B cell (primary cell): ENCODE measurements at regions not wholly inside any gene's neighbourhood (a gene's known extent, or its start where the extent isn't known, plus 50 kb on each side); places are given as distances from the start of the nearest gene placed in this dataset.

Experiments
- ATAC-seq: fragments of 200-7000 bp; cut with Tn5 transposase; one replicate; pipeline ENCODE4 v1.10.0; 2021; ENCODE audit warnings: low read depth, mild to moderate bottlenecking, moderate number of reproducible peaks, moderate library complexity
- CTCF ChIA-PET: fragments of 350-600 bp; sonication (Branson Sonifier 250); formaldehyde crosslinking; loops from one replicate; lab custom pipeline; 2021; ENCODE audit warnings: antibody characterized with exemption, inconsistent platforms; lab: Charles Lee
- POLR2A ChIA-PET: fragments of 350-600 bp; sonication (Branson Sonifier 250); formaldehyde crosslinking; loops from one replicate; lab custom pipeline; 2021; ENCODE audit warnings: antibody characterized with exemption; lab: Charles Lee
- DNase-seq: peaks from one replicate; pipeline ENCODE4 v3.0.0; 2013
- H2AFZ ChIP-seq: 2 replicates; pipeline ENCODE4 v1.6.1; 2012; ENCODE audit warnings: mild to moderate bottlenecking, low read depth, low read length; ENCODE audit not compliant: insufficient read depth, poor library complexity, severe bottlenecking
- H3K27ac ChIP-seq, 2 donors: 1 replicate in 1 of 2; 2 replicates in 1 of 2; pipeline ENCODE4 v1.5.1; 2012 to 2013; ENCODE audit warnings: low read length in 2 of 2, mild to moderate bottlenecking in 2 of 2, moderate library complexity in 1 of 2
- H3K27me3 ChIP-seq, 4 experiments: fragments of 200-600 bp in 1 of 4; sonication (generic) in 1 of 4; replicated peaks in 1 of 4; 1 replicate in 2 of 4; 2 replicates in 2 of 4; pipeline versions ENCODE4 v1.6.1 to v1.7.0; 2013 to 2016; ENCODE audit warnings: low read length in 3 of 4, mild to moderate bottlenecking in 2 of 4, mixed read lengths in 1 of 4, moderate library complexity in 1 of 4; ENCODE audit not compliant: insufficient read depth in 4 of 4, control insufficient read depth in 3 of 4; ENCODE audit errors: control extremely low read depth in 1 of 4
- H3K36me3 ChIP-seq, 2 experiments: replicated peaks in 1 of 2; 1 replicate in 1 of 2; 2 replicates in 1 of 2; pipeline versions ENCODE4 v1.6.1 to v1.7.1; 2013; ENCODE audit warnings: low read length in 1 of 2; ENCODE audit not compliant: insufficient read depth in 2 of 2, control insufficient read depth in 1 of 2; ENCODE audit errors: control extremely low read depth in 1 of 2, extremely low read depth in 1 of 2
- H3K4me1 ChIP-seq, 2 donors: fragments of 200-600 bp in 1 of 2; sonication (generic) in 1 of 2; 1 replicate in 1 of 2; 2 replicates in 1 of 2; pipeline versions ENCODE4 v1.5.1 to v1.6.1; 2013 to 2017; ENCODE audit warnings: low read length in 2 of 2; ENCODE audit not compliant: control insufficient read depth in 2 of 2, insufficient read depth in 2 of 2
- H3K4me2 ChIP-seq: replicated peaks from 2 replicates; pipeline ENCODE3; 2012; ENCODE audit warnings: mild to moderate bottlenecking, low read depth, low read length; ENCODE audit not compliant: poor library complexity, severe bottlenecking
- H3K4me3 ChIP-seq, 5 experiments: fragments of 200-600 bp in 1 of 5; sonication (generic) in 1 of 5; 1 replicate in 3 of 5; 2 replicates in 2 of 5; pipeline versions ENCODE4 v1.5.1 to v1.7.0; 2011 to 2016; ENCODE audit warnings: low read length in 4 of 5, mild to moderate bottlenecking in 4 of 5, low read depth in 2 of 5, control low read depth in 1 of 5, moderate library complexity in 1 of 5; ENCODE audit not compliant: insufficient read depth in 1 of 5; ENCODE audit errors: control extremely low read depth in 1 of 5, extremely low read depth in 1 of 5
- H3K79me2 ChIP-seq: fragments of 200-600 bp; sonication (generic); one replicate; pipeline ENCODE4 v1.6.0; 2016; ENCODE audit warnings: low read length; ENCODE audit not compliant: control insufficient read depth, insufficient read depth
- H3K9ac ChIP-seq: fragments of 200-600 bp; sonication (generic); 2 replicates; pipeline ENCODE4 v1.6.1; 2017; ENCODE audit warnings: mild to moderate bottlenecking, low read length, moderate library complexity
- H3K9me3 ChIP-seq, 3 donors: one replicate each; pipeline versions ENCODE4 v1.6.1 to v1.7.1; 2013; ENCODE audit warnings: low read length in 2 of 3; ENCODE audit not compliant: control insufficient read depth in 2 of 3, insufficient read depth in 1 of 3; ENCODE audit errors: control extremely low read depth in 1 of 3
- H4K20me1 ChIP-seq: 2 replicates; pipeline ENCODE4 v1.6.0; 2012; ENCODE audit warnings: mild to moderate bottlenecking, low read length; ENCODE audit not compliant: insufficient read depth, control insufficient read depth, poor library complexity, severe bottlenecking
- H3K27ac Mint-ChIP-seq: one replicate; pipeline ENCODE4 v1.8.0; 2021; ENCODE audit warnings: mixed read lengths
- H3K27me3 Mint-ChIP-seq: one replicate; pipeline ENCODE4 v1.8.0; 2021; ENCODE audit warnings: mixed read lengths
- H3K4me1 Mint-ChIP-seq: one replicate; pipeline ENCODE4 v1.8.0; 2021; ENCODE audit warnings: mixed read lengths
- H3K4me3 Mint-ChIP-seq: one replicate; pipeline ENCODE4 v1.8.0; 2021; ENCODE audit warnings: mixed read lengths
- H3K9me3 Mint-ChIP-seq: one replicate; pipeline ENCODE4 v1.8.0; 2022; ENCODE audit warnings: mixed read lengths; ENCODE audit not compliant: insufficient read depth
- CTCF ChIP-seq: fragments of 200-600 bp; IDR thresholded peaks from one replicate; pipeline ENCODE4 v1.8.0; 2022; ENCODE audit warnings: antibody characterized with exemption, mild to moderate bottlenecking
- EZH2 ChIP-seq: IDR thresholded peaks from 2 replicates; pipeline ENCODE4 v1.6.1; 2012; ENCODE audit warnings: borderline replicate concordance, low read depth, mild to moderate bottlenecking, moderate library complexity, low read length; ENCODE audit not compliant: insufficient read depth, poor library complexity, severe bottlenecking
- WGBS: methylation state at CpG from one replicate; pipeline ENCODE4 v1.1.5; 2013; ENCODE audit warnings: missing lambda C conversion rate; ENCODE audit not compliant: insufficient coverage; 5-methylcytosine and 5-hydroxymethylcytosine counted together
- intact Hi-C: fragments of 100-400 bp; cut with micrococcal nuclease; formaldehyde crosslinking; loops from one replicate; pipeline ENCODE4 v1.10.0; 2022

- no peaks in the 10 kb centered on the region for H3K36me3 ChIP-seq
- H3K9ac ChIP-seq = no peak overlapping the region
- CTCF ChIA-PET = interaction anchor here (0.7 to 1.1 kb wide), 2 partner anchors 100 to 154 kb away, joined by 4 read pairs; no protein-coding TSS in a partner anchor
- POLR2A ChIA-PET = interaction anchor here (0.8 kb wide), 1 partner anchor 87 kb away, joined by 3 read pairs; no protein-coding TSS in a partner anchor
- no peaks in the 10 kb centered on the region for H3K79me2 ChIP-seq
- H4K20me1 ChIP-seq = no peaks in the 10 kb centered on the region
- H3K9me3 ChIP-seq = no peaks in the 10 kb centered on the region
- H3K4me1 Mint-ChIP-seq = peaks cover 22% of the 10 kb centered on the region
- peak overlapping the region; percentile 35 for H2AFZ ChIP-seq
- H3K4me3 Mint-ChIP-seq = peak overlapping the region; percentile 30
- WGBS = 40% methylated on average over 2 of the region's 4 CpGs
- H3K9me3 Mint-ChIP-seq = no peaks in the 10 kb centered on the region
- peaks cover 11 to 31% of the 10 kb centered on the region in 2 donors for H3K4me1 ChIP-seq
- ATAC-seq (peak; percentile 88), DNase-seq (peak; percentile 66)
- H3K27ac ChIP-seq = no peak overlapping the region
- H3K27me3 Mint-ChIP-seq = no peaks in the 10 kb centered on the region
- intact Hi-C loops = no loop called here
- no peak for TF ChIP-seq EZH2
- TF ChIP-seq CTCF = no peak
- H3K27me3 ChIP-seq = no peaks in the 10 kb centered on the region
- peak overlapping the region; percentile 47 for H3K4me2 ChIP-seq
- peak overlapping the region in 1 of 5 experiments; percentile 18 for H3K4me3 ChIP-seq
- H3K27ac Mint-ChIP-seq = peak overlapping the region; percentile 73
These were observed 166.4 kb upstream of the ZNF217 start for GRCh38 chr20:53760025-53760441.

DNA sequence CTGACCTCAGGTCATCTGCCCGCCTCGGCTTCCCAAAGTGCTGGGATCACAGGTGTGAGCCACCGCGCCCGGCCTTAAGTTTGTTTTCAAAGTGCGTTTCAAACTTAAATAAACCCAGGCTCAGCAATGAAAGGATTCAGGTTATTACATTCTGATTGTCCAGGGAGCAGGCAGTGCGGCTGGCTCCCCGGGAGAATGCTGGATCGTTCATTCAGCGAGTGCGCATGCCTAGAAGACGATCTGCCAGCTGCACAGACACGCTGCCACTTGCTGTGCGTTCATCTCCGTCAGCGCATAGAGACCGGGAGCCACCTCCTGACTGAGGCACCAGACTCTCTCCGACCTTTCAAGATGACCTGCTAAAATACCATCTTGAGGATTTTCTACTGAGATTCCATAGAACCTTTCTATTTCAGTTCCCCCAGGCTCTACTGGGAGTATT is 163.9 kb upstream of the ZNF217 start:
- no peak overlapping the region for H3K27ac Mint-ChIP-seq
- Histone ChIP-seq H3K36me3 (no peaks in the 10 kb centered on the region), H3K27me3 (no peaks in the 10 kb centered on the region), H3K9me3 (no peaks in the 10 kb centered on the region), H3K4me3 (no peak overlapping the region), H2AFZ (no peak overlapping the region), H4K20me1 (no peaks in the 10 kb centered on the region), H3K4me2 (no peak overlapping the region), H3K4me1 (peaks cover 35 to 56% of the 10 kb centered on the region in 2 donors), H3K79me2 (no peaks in the 10 kb centered on the region), H3K9ac (no peak overlapping the region), H3K27ac (no peak overlapping the region)
- DNase-seq = no peak
- 95% methylated on average over 17 of the region's 18 CpGs for WGBS
- peaks cover 47% of the 10 kb centered on the region for H3K4me1 Mint-ChIP-seq
- H3K4me3 Mint-ChIP-seq = no peak overlapping the region
- H3K9me3 Mint-ChIP-seq = no peaks in the 10 kb centered on the region
- ATAC-seq = no peak
- POLR2A ChIA-PET = no interaction called here
- TF ChIP-seq EZH2 = no peak
- no peak for TF ChIP-seq CTCF
- no peaks in the 10 kb centered on the region for H3K27me3 Mint-ChIP-seq
- intact Hi-C loops = no loop called here
- CTCF ChIA-PET = interaction anchor here (0.7 kb wide), 1 partner anchor 345 kb away, joined by 3 read pairs; no protein-coding TSS in a partner anchor
